Uterus (tissue), 3 donors: ENCODE measurements at regions not wholly inside any gene's neighbourhood (a gene's known extent, or its start where the extent isn't known, plus 50 kb on each side); places are given as distances from the start of the nearest gene placed in this dataset.

ENCODE experiments used
- DNase-seq, 2 donors: peaks; one replicate each; pipeline ENCODE4 v3.0.0-alpha.2; 2019 to 2020
- H3K27ac ChIP-seq, 2 donors: fragments of 200-600 bp; sonication (generic); 1 replicate in 1 of 2; 2 replicates in 1 of 2; pipeline ENCODE4 v1.5.1; 2016 to 2018
- H3K27me3 ChIP-seq, 2 donors: fragments of 200-600 bp; sonication (generic); one replicate each; pipeline ENCODE4 v1.5.1; 2018 to 2019; ENCODE audit warnings: control low read depth in 1 of 2
- H3K36me3 ChIP-seq, 2 donors: fragments of 200-600 bp; sonication (generic); one replicate each; pipeline ENCODE4 v1.5.1; 2019; ENCODE audit warnings: control low read depth in 1 of 2
- H3K4me1 ChIP-seq, 2 donors: fragments of 200-600 bp; sonication (generic); one replicate each; pipeline ENCODE4 v1.5.1; 2018 to 2019; ENCODE audit warnings: control low read depth in 1 of 2
- H3K4me3 ChIP-seq, 2 donors: fragments of 200-600 bp; sonication (generic); 1 replicate in 1 of 2; 2 replicates in 1 of 2; pipeline ENCODE4 v1.5.1; 2018 to 2019; ENCODE audit warnings: mild to moderate bottlenecking in 1 of 2
- H3K9me3 ChIP-seq, 2 donors: fragments of 200-600 bp; sonication (generic); one replicate each; pipeline ENCODE4 v1.5.1; 2019; ENCODE audit warnings: control low read depth in 1 of 2
- POLR2A ChIP-seq, 2 donors: fragments of 450-650 bp; IDR thresholded peaks; one replicate each; pipeline ENCODE4 v1.6.1; 2016; ENCODE audit warnings: antibody characterized with exemption in 2 of 2, mild to moderate bottlenecking in 1 of 2, moderate library complexity in 1 of 2
- intact Hi-C: fragments of 100-400 bp; cut with DNase I; formaldehyde crosslinking; loops from one replicate; pipeline ENCODE4 v1.15.1; 2023; ENCODE audit warnings: low total_unique reads
- TF ChIP-seq, protein P1 (sequence below), 4 experiments: fragments of 200-600 bp in 2 of 4; fragments of 450-650 bp in 2 of 4; sonication (generic) in 2 of 4; IDR thresholded peaks; one replicate each; pipeline ENCODE4 v1.5.1; 2016 to 2019; ENCODE audit warnings: antibody characterized with exemption in 4 of 4, mild to moderate bottlenecking in 2 of 4, moderate library complexity in 1 of 4
- donor health status: DM: yes; HTN: yes; CAD: no.

DNA sequence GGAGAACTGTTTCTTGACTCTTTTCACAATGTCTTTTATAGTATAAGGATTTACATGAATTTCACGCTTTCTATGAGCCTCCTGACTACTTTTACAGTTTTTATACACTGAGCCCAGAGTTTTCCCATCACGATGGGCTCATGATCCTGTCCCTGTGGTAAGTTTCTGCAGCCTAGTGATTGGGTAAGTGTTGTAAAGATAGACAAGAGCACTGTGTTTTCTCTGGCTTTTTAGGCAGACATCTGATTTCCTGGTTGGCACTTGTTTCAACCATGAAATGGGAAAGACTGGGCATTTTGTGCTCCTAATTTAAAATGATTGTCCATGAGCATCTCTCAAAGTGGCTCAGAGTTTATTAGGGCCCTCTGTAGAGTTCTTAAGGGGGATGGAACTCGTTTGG lies 299.0 kb downstream of the FAT3 start:
- Histone ChIP-seq H3K9me3 (no peaks in the 10 kb centered on the region), H3K27me3 (no peaks in the 10 kb centered on the region), H3K4me1 (no peaks in the 10 kb centered on the region), H3K4me3 (no peak overlapping the region), H3K36me3 (no peaks in the 10 kb centered on the region), H3K27ac (no peak overlapping the region)
- no peak for DNase-seq
- intact Hi-C loops = no loop called here
- TF ChIP-seq, protein P1, sequence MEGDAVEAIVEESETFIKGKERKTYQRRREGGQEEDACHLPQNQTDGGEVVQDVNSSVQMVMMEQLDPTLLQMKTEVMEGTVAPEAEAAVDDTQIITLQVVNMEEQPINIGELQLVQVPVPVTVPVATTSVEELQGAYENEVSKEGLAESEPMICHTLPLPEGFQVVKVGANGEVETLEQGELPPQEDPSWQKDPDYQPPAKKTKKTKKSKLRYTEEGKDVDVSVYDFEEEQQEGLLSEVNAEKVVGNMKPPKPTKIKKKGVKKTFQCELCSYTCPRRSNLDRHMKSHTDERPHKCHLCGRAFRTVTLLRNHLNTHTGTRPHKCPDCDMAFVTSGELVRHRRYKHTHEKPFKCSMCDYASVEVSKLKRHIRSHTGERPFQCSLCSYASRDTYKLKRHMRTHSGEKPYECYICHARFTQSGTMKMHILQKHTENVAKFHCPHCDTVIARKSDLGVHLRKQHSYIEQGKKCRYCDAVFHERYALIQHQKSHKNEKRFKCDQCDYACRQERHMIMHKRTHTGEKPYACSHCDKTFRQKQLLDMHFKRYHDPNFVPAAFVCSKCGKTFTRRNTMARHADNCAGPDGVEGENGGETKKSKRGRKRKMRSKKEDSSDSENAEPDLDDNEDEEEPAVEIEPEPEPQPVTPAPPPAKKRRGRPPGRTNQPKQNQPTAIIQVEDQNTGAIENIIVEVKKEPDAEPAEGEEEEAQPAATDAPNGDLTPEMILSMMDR (IDR thresholded peaks at IDR 0.05) = no peak
- TF ChIP-seq POLR2A (IDR thresholded peaks at IDR 0.05) = no peak

DNA sequence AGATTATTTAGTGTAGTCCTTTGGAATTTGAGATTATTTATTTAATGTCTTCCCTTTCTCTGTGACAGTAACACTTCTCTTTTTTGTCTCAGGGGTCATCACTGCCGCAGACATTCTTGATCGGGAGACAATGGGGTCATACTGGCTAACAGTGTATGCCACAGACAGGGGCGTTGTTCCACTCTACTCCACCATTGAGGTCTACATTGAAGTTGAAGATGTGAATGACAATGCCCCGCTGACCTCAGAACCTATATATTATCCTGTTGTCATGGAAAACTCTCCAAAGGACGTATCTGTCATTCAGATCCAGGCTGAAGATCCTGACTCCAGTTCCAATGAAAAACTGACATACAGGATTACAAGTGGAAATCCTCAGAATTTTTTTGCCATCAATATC lies 299.9 kb downstream of the FAT3 start:
- Histone ChIP-seq H3K4me1 (no peaks in the 10 kb centered on the region), H3K9me3 (no peaks in the 10 kb centered on the region), H3K27ac (no peak overlapping the region), H3K36me3 (no peaks in the 10 kb centered on the region), H3K4me3 (no peak overlapping the region), H3K27me3 (no peaks in the 10 kb centered on the region)
- intact Hi-C loops = no loop called here
- DNase-seq = no peak
- no peak for TF ChIP-seq POLR2A (IDR thresholded peaks at IDR 0.05)
- TF ChIP-seq, protein P1 (IDR thresholded peaks at IDR 0.05) = no peak

DNA sequence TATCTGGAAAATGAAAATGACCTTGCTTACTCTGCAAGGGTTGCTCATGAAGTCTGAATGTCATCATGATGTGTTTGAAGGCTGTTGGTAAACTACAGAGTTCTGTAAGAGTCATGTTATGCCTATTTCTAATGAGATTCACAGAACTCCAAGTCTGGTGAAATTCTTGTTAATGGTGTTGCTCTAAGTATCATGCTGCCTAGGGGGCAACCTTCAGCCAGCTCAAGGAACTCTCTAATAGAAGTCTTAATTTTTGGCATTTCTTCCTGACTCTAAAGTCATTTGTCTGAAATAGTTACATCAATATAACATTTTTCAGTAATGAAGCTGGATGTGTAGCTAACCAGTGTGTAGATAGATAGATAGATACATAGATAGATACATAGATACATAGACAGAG lies 302.8 kb downstream of the FAT3 start:
- no peaks in the 10 kb centered on the region for H3K27me3 ChIP-seq
- no peaks in the 10 kb centered on the region for H3K9me3 ChIP-seq
- H3K4me3 ChIP-seq = no peak overlapping the region
- no peaks in the 10 kb centered on the region for H3K36me3 ChIP-seq
- TF ChIP-seq, protein P1 (IDR thresholded peaks at IDR 0.05) = no peak
- TF ChIP-seq POLR2A (IDR thresholded peaks at IDR 0.05) = no peak
- H3K4me1 ChIP-seq = no peaks in the 10 kb centered on the region
- H3K27ac ChIP-seq = no peak overlapping the region
- DNase-seq = no peak
- intact Hi-C loops = no loop called here

DNA sequence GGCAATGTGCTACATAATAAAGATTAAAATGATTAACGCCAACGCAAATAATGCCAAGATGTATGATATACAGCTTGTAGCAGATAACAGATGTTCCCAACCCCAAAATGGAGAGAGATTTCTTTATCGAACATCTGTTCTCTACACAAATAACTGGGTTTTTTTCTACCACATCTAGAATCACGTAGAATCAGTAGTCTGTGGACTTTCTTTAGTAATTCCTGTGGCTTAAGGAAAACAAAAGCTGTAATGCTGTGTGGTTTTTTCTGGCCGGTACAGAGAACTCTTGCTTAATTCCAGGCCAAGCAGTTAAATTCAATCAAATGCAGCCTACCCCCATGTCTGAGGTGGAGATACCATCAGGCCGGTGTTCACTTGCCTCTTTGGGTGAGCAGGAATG lies 303.4 kb downstream of the FAT3 start:
- H3K4me1 ChIP-seq = no peaks in the 10 kb centered on the region
- no peak overlapping the region for H3K4me3 ChIP-seq
- no peak for TF ChIP-seq POLR2A (IDR thresholded peaks at IDR 0.05)
- TF ChIP-seq, protein P1 (IDR thresholded peaks at IDR 0.05) = no peak
- H3K27me3 ChIP-seq = no peaks in the 10 kb centered on the region
- intact Hi-C loops = no loop called here
- no peak for DNase-seq
- no peaks in the 10 kb centered on the region for H3K9me3 ChIP-seq
- H3K27ac ChIP-seq = no peak overlapping the region
- no peaks in the 10 kb centered on the region for H3K36me3 ChIP-seq

DNA sequence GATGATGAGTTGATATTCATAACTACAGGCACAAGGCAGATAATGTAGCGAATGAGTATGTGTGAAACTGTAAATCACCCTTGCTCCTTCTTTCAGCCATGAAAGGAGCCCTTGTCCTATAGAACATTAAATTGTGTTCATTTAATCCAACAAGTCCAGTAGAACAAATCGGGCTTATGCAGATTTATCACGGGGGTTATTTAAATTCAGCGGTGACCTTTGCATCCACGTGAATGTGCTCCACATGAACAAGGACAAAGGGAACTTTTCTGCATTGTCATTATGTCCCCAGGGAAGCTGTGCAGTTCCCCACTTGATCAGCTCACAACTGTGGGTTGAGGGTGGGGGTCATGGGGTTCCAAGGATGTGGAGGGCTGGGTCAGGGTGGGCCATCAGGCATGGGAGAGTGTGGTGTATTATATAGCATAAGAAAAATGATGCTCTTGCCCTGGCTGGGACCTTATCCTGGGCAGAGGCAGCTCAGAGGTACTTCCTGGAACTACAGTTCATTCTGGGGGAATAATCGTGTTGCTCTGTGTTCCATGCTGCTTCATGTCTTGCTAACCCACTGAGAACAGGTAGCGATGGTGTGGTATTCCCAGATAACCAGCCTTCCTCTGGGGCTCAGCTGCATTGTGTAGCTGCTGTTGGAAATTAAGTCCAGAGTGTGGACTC lies 306.6 kb downstream of the FAT3 start:
- Histone ChIP-seq H3K4me1 (no peaks in the 10 kb centered on the region), H3K36me3 (no peaks in the 10 kb centered on the region), H3K9me3 (no peaks in the 10 kb centered on the region), H3K27me3 (no peaks in the 10 kb centered on the region), H3K27ac (no peak overlapping the region), H3K4me3 (no peak overlapping the region)
- no peak for DNase-seq
- intact Hi-C loops = no loop called here
- no peak for TF ChIP-seq POLR2A (IDR thresholded peaks at IDR 0.05)
- TF ChIP-seq, protein P1 (IDR thresholded peaks at IDR 0.05) = no peak
